Fibroblast of the aortic adventitia (primary cell): ENCODE measurements at regions not wholly inside any gene's neighbourhood (a gene's known extent, or its start where the extent isn't known, plus 50 kb on each side); places are given as distances from the start of the nearest gene placed in this dataset.
"Not testable (repeated sequence)": the region's sequence is repeated elsewhere in the genome, so short reads cannot be mapped to it uniquely, and the experiment has no call there.

Source experiments
- DNase-seq: peaks from one replicate; pipeline ENCODE4 v3.0.0-alpha.2; 2010; ENCODE audit warnings: low read depth
- H3K4me3 ChIP-seq: 2 replicates; pipeline ENCODE4 v1.5.1; 2011; ENCODE audit warnings: low read depth, mild to moderate bottlenecking, control low read depth, low read length, moderate library complexity
- TF ChIP-seq, protein P1 (sequence below): IDR thresholded peaks from 2 replicates; pipeline ENCODE4 v1.5.1; 2011; ENCODE audit warnings: mild to moderate bottlenecking, low read length, control low read depth, inconsistent platforms; ENCODE audit not compliant: insufficient read depth

DNA sequence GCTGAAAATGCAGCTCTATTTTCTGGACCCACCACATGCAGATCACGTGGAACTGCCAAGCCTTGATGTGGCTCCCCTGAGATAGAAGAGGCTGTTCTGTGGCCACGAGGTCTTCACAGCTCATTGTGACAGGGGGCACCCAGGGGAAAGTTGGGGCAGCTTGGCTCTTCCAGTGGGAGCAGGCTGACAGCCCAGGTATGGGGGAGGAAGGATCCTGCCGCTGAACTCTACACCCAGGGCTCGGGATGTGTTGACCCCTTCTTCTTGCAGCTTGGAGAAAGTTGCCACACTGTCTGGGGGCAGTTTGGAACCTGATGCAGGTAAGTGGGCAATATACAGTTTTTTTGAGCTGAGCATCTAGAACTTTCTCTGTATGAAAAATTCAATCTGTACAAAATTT, 133.6 kb upstream of the PITX1 start:
- no peak for DNase-seq
- TF ChIP-seq, protein P1, sequence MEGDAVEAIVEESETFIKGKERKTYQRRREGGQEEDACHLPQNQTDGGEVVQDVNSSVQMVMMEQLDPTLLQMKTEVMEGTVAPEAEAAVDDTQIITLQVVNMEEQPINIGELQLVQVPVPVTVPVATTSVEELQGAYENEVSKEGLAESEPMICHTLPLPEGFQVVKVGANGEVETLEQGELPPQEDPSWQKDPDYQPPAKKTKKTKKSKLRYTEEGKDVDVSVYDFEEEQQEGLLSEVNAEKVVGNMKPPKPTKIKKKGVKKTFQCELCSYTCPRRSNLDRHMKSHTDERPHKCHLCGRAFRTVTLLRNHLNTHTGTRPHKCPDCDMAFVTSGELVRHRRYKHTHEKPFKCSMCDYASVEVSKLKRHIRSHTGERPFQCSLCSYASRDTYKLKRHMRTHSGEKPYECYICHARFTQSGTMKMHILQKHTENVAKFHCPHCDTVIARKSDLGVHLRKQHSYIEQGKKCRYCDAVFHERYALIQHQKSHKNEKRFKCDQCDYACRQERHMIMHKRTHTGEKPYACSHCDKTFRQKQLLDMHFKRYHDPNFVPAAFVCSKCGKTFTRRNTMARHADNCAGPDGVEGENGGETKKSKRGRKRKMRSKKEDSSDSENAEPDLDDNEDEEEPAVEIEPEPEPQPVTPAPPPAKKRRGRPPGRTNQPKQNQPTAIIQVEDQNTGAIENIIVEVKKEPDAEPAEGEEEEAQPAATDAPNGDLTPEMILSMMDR: no peak

GRCh38 chr5:135164873-135165614, 131.0 kb upstream of the PITX1 start:
- DNase-seq, H3K4me3 ChIP-seq: not testable (repeated sequence)

More for the DNA sequence above, 133.6 kb upstream of the PITX1 start:
- H3K4me3 ChIP-seq: no peak overlapping the region

DNA sequence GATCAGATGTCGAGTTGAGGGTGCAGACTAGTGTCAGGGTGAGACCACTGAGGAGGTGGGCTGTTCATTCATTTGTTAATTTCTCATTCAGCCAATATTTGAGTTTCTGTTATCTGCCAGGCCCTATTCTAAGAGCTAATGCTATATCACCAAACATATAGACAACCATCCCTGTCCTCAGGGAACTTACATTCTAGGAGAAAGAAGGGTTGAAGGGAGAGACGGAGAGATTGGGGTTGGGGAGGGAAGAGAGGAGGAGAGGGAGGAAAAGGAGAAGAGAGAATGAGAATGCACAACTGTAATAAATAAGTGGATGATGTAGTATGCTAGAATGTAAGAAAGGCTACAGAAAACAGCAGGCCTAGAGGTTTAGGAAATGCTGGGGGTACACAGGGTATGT, 129.9 kb upstream of the PITX1 start:
- H3K4me3 ChIP-seq: no peak overlapping the region
- TF ChIP-seq, protein P1: no peak
- DNase-seq: no peak

- TF ChIP-seq, protein P1: no peak
- no peak overlapping the region for H3K4me3 ChIP-seq
- DNase-seq: no peak
Observed at GRCh38 chr5:135163391-135163790, 129.4 kb upstream of the PITX1 start.

DNA sequence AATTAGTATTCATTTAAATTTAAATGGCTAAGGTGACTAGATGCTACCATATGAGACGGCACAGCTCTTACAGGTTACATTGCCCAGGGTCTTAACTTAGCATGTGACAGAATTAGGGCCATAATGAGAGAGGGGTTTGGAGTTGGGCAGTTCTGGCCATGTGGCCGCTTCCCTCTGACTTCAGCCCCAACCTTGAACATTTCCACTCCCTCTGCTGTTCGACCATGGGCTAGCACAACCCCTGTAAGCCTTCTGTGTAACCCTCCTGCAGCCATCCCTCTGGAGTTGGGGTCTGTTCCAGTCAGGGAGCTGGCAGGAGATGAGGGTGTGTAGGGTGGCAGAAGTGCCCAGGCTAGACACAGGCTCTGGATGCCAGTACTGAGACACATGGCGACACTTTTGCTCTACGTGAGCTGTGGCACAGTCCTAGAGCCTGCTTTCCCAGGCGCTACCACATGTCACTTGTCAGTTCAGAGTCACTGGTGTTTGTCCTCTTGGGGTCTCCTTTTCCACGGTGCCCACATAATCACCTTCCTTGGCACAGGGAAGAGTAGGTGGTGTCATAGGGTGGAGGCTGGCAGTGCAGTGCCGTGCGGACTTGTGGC, 128.7 kb upstream of the PITX1 start:
- no peak for DNase-seq
- no peak overlapping the region for H3K4me3 ChIP-seq
- TF ChIP-seq, protein P1: no peak

DNA sequence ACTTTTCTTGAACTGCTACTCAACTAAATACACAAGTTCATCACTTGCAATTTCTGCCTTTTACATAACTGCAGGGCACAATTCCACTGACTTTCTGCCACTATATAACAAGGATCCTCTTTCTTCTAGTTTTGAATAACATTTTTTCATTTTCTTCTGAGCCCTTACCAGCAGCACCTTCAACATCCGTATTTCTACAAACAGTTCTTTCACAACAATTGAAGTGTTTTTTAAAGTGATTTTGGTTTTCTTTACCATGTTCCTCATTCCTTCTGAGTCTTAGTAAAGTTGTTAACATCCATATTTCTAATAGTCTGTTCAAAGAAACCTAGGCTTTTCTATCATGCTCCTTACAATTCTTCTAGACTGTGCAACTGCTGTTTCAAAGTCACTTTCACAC, 127.2 kb upstream of the PITX1 start:
- TF ChIP-seq, protein P1: no peak
- no peak for DNase-seq
- no peak overlapping the region for H3K4me3 ChIP-seq

DNA sequence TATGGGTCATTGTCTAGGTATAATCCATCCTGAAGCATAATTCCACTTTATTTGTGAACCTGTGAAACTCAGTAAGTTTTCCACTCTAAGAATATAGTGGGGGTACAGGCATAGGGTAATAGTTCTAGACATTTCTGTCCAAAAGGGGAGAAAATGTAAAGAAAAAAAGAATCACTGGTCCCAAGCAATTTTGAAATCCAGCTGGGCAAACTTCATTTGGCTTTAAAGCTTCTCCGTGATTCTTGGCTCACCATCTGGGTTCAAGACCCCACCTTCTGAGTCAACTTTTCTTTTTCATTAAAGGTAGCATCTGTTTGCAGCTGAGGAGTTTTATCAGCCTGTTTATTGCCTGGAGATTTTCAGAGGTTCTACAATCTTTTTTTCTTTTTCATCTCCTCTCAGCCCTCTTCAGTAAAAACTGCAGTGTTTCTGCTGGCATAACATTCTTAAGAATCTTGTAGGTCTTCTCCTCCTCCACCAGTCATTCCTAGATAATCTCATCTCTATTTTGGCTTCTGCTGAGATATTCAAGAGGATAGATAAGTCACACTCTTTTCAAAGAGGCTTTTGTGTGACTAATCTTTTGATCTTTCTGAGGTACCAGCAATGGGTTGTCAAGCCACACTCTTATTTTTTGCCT, 126.1 kb upstream of the PITX1 start:
- TF ChIP-seq, protein P1: no peak
- no peak for DNase-seq
- H3K4me3 ChIP-seq: no peak overlapping the region
